B cell (primary cell): ENCODE measurements at regions not wholly inside any gene's neighbourhood (a gene's known extent, or its start where the extent isn't known, plus 50 kb on each side); places are given as distances from the start of the nearest gene placed in this dataset.

ENCODE experiments used
- EZH2 ChIP-seq: IDR thresholded peaks from 2 replicates; pipeline ENCODE4 v1.6.1; 2012; ENCODE audit warnings: borderline replicate concordance, low read depth, mild to moderate bottlenecking, moderate library complexity, low read length; ENCODE audit not compliant: insufficient read depth, poor library complexity, severe bottlenecking
- TF ChIP-seq, protein P1 (sequence below): fragments of 200-600 bp; IDR thresholded peaks from one replicate; pipeline ENCODE4 v1.8.0; 2022; ENCODE audit warnings: antibody characterized with exemption, mild to moderate bottlenecking

DNA sequence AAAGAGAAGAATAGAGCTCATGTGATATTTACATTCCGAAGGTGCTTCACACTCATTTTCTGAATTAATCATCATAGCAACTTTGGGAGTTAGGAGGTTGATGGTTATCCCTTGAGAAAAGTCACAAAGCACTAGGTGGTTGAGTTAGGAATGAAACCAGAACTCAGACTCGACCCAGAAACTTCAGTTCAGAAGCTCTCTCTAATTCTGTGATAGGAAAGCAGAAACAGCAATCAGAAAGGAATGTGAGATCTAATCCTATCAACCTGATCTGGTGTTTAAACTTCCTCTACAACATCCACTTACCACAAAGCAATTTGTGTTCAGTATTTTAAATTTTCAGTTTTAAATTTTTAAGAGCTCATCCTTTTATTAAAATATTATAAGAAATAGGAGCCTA lies 211.2 kb downstream of the CNTN3 start:
- TF ChIP-seq, protein P1, sequence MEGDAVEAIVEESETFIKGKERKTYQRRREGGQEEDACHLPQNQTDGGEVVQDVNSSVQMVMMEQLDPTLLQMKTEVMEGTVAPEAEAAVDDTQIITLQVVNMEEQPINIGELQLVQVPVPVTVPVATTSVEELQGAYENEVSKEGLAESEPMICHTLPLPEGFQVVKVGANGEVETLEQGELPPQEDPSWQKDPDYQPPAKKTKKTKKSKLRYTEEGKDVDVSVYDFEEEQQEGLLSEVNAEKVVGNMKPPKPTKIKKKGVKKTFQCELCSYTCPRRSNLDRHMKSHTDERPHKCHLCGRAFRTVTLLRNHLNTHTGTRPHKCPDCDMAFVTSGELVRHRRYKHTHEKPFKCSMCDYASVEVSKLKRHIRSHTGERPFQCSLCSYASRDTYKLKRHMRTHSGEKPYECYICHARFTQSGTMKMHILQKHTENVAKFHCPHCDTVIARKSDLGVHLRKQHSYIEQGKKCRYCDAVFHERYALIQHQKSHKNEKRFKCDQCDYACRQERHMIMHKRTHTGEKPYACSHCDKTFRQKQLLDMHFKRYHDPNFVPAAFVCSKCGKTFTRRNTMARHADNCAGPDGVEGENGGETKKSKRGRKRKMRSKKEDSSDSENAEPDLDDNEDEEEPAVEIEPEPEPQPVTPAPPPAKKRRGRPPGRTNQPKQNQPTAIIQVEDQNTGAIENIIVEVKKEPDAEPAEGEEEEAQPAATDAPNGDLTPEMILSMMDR = no peak
- no peak for TF ChIP-seq EZH2
